ENCODE measurements at regions not wholly inside any gene's neighbourhood (a gene's known extent, or its start where the extent isn't known, plus 50 kb on each side); places are given as distances from the start of the nearest gene placed in this dataset.

GRCh38 chr2:65504814-65505697 is 72.7 kb upstream of the SPRED2 start:
- no peak for DNase-seq (ENCODE audit: extremely low read depth, low read depth)
- H3K4me3 ChIP-seq (replicated peaks; ENCODE audit: low read depth, low read length) = no peak overlapping the region
- no peak for TF ChIP-seq CTCF (IDR thresholded peaks at IDR 0.05; ENCODE audit: low read depth, low read length, missing control alignments)

GRCh38 chr2:65504201-65504600 is 71.8 kb upstream of the SPRED2 start:
- no peak for DNase-seq (ENCODE audit: extremely low read depth, low read depth)
- H3K4me3 ChIP-seq (replicated peaks; ENCODE audit: low read depth, low read length) = no peak overlapping the region
- no peak for TF ChIP-seq CTCF (IDR thresholded peaks at IDR 0.05; ENCODE audit: low read depth, low read length, missing control alignments)

- TF ChIP-seq CTCF (IDR thresholded peaks at IDR 0.05; ENCODE audit: low read depth, low read length, missing control alignments) = no peak
- H3K4me3 ChIP-seq (replicated peaks; ENCODE audit: low read depth, low read length) = no peak overlapping the region
- DNase-seq (ENCODE audit: extremely low read depth, low read depth) = no peak
Observed at GRCh38 chr2:65503746-65504145, 71.3 kb upstream of the SPRED2 start.

- no peak overlapping the region for H3K4me3 ChIP-seq (replicated peaks; ENCODE audit: low read depth, low read length)
- no peak for DNase-seq (ENCODE audit: extremely low read depth, low read depth)
- no peak for TF ChIP-seq CTCF (IDR thresholded peaks at IDR 0.05; ENCODE audit: low read depth, low read length, missing control alignments)
Observed at GRCh38 chr2:65501836-65502235, 69.4 kb upstream of the SPRED2 start.

- no peak for DNase-seq (ENCODE audit: extremely low read depth, low read depth)
- TF ChIP-seq CTCF (IDR thresholded peaks at IDR 0.05; ENCODE audit: low read depth, low read length, missing control alignments) = no peak
- H3K4me3 ChIP-seq (replicated peaks; ENCODE audit: low read depth, low read length) = no peak overlapping the region
Observed at GRCh38 chr2:65501074-65501473, 68.7 kb upstream of the SPRED2 start.

- H3K4me3 ChIP-seq (replicated peaks; ENCODE audit: low read depth, low read length) = no peak overlapping the region
- DNase-seq (ENCODE audit: extremely low read depth, low read depth) = no peak
- no peak for TF ChIP-seq CTCF (IDR thresholded peaks at IDR 0.05; ENCODE audit: low read depth, low read length, missing control alignments)
Observed at GRCh38 chr2:65500310-65501040, 68.1 kb upstream of the SPRED2 start.

Measured in HFF-Myc (cell line).